ENCODE measurements at regions not wholly inside any gene's neighbourhood (a gene's known extent, or its start where the extent isn't known, plus 50 kb on each side); places are given as distances from the start of the nearest gene placed in this dataset.

- TF ChIP-seq, protein P1, sequence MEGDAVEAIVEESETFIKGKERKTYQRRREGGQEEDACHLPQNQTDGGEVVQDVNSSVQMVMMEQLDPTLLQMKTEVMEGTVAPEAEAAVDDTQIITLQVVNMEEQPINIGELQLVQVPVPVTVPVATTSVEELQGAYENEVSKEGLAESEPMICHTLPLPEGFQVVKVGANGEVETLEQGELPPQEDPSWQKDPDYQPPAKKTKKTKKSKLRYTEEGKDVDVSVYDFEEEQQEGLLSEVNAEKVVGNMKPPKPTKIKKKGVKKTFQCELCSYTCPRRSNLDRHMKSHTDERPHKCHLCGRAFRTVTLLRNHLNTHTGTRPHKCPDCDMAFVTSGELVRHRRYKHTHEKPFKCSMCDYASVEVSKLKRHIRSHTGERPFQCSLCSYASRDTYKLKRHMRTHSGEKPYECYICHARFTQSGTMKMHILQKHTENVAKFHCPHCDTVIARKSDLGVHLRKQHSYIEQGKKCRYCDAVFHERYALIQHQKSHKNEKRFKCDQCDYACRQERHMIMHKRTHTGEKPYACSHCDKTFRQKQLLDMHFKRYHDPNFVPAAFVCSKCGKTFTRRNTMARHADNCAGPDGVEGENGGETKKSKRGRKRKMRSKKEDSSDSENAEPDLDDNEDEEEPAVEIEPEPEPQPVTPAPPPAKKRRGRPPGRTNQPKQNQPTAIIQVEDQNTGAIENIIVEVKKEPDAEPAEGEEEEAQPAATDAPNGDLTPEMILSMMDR (IDR thresholded peaks at IDR 0.05; ENCODE audit: insufficient read depth, low read length, poor library complexity, severe bottlenecking), result no peak
- no peak for TF ChIP-seq EZH2phosphoT487 (conservative IDR thresholded peaks at IDR 0.05; ENCODE audit: low read length)
Measured at GRCh38 chr12:93230326-93230720, 147.4 kb upstream of the NUDT4 start.

All from SU-DHL-6 (cell line).